Cardiac muscle cell (in vitro differentiated cells and primary cell): ENCODE measurements at regions not wholly inside any gene's neighbourhood (a gene's known extent, or its start where the extent isn't known, plus 50 kb on each side); places are given as distances from the start of the nearest gene placed in this dataset.

Source experiments
- DNase-seq, 2 donors: peaks; one replicate each; pipeline versions ENCODE4 v3.0.0 to v3.0.0-alpha.2; 2010 to 2017; ENCODE audit warnings: low read depth in 1 of 2, low spot score in 1 of 2
- H3K27ac ChIP-seq: fragments of 200-600 bp; sonication (generic); 2 replicates; pipeline ENCODE4 v1.5.1; 2016
- H3K27me3 ChIP-seq: fragments of 200-600 bp; sonication (generic); 2 replicates; pipeline ENCODE4 v1.6.0; 2016; ENCODE audit warnings: control low read depth
- H3K36me3 ChIP-seq: fragments of 200-600 bp; sonication (generic); 2 replicates; pipeline ENCODE4 v1.5.1; 2016; ENCODE audit warnings: control low read depth
- H3K4me1 ChIP-seq: fragments of 200-600 bp; sonication (generic); 2 replicates; pipeline ENCODE4 v1.8.1; 2017; ENCODE audit warnings: low read depth, mild to moderate bottlenecking, mixed run types
- H3K4me3 ChIP-seq: fragments of 200-600 bp; sonication (generic); 2 replicates; pipeline ENCODE4 v1.5.1; 2016; ENCODE audit warnings: mild to moderate bottlenecking
- H3K9me3 ChIP-seq: fragments of 200-600 bp; sonication (generic); 2 replicates; pipeline ENCODE4 v1.5.1; 2017; ENCODE audit warnings: low read depth, mild to moderate bottlenecking, control low read depth
- TF ChIP-seq, protein P1 (sequence below): IDR thresholded peaks from 2 replicates; pipeline ENCODE4 v1.5.1; 2012; ENCODE audit warnings: low read depth, mild to moderate bottlenecking, low read length

DNA sequence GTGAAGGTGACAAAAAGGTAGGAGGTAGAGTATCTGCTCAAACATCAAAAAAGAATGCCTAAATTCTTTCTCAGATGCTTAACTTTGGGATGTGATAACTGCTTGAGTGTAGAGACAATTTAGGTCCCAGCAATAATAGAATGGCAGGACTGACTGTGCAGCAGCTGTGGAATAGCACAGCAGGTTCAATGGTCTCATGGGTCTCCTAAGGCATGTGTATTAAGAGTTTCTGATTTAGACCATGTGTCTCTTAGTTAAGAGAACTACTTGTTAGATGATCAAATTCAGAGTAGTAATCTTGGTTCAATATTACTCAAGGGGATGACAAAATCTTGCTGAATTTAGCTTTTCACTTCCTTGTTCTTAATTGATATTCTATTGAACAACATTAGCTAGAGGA lies 72.0 kb downstream of the ALX1 start:
- H3K4me3 ChIP-seq = no peak overlapping the region
- TF ChIP-seq, protein P1, sequence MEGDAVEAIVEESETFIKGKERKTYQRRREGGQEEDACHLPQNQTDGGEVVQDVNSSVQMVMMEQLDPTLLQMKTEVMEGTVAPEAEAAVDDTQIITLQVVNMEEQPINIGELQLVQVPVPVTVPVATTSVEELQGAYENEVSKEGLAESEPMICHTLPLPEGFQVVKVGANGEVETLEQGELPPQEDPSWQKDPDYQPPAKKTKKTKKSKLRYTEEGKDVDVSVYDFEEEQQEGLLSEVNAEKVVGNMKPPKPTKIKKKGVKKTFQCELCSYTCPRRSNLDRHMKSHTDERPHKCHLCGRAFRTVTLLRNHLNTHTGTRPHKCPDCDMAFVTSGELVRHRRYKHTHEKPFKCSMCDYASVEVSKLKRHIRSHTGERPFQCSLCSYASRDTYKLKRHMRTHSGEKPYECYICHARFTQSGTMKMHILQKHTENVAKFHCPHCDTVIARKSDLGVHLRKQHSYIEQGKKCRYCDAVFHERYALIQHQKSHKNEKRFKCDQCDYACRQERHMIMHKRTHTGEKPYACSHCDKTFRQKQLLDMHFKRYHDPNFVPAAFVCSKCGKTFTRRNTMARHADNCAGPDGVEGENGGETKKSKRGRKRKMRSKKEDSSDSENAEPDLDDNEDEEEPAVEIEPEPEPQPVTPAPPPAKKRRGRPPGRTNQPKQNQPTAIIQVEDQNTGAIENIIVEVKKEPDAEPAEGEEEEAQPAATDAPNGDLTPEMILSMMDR = no peak
- no peaks in the 10 kb centered on the region for H3K27me3 ChIP-seq
- H3K4me1 ChIP-seq = peaks cover 31% of the 10 kb centered on the region
- DNase-seq = no peak
- H3K27ac ChIP-seq = peak overlapping the region; percentile 19
- no peaks in the 10 kb centered on the region for H3K36me3 ChIP-seq
- no peaks in the 10 kb centered on the region for H3K9me3 ChIP-seq

DNA sequence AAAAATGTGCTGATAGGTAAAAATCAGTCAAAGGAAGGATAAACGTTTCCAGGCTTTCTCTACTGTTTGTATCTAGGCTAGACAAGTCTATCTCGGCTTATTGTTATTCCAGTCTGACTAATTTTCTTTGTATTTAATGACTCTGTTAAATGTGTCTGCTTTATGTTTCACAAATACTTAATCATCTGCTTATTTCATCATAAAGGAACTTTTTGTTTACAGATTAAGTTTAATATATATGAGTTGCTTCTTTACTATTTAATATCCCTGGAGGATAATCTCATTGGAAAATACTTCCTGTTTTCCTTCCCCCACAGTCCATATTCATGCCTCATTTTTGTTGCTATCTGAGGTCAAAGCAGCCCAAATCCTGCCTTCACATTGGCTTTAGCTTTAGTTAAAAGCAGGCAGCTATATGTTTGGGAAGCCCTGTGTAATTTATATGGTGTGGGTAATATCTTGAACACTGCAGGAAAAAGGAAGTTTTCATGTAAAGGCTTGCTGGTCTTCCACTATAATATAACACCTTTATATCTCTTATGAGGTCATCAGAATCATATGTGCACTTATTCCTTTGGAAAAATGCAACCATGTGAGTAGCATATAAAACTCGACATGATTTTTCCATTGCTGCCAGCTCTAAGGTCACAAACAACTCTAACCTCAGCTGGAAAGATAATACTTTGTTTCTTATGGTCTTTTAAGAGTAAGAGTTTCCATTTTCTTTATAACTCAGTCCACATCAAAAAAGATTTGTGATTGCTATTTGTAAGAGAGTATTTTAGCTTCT lies 76.8 kb downstream of the ALX1 start:
- Histone ChIP-seq H3K4me3 (no peak overlapping the region), H3K9me3 (no peaks in the 10 kb centered on the region), H3K27me3 (no peaks in the 10 kb centered on the region), H3K4me1 (peaks cover 14% of the 10 kb centered on the region), H3K36me3 (no peaks in the 10 kb centered on the region), H3K27ac (no peak overlapping the region)
- TF ChIP-seq, protein P1 = no peak
- DNase-seq = no peak

DNA sequence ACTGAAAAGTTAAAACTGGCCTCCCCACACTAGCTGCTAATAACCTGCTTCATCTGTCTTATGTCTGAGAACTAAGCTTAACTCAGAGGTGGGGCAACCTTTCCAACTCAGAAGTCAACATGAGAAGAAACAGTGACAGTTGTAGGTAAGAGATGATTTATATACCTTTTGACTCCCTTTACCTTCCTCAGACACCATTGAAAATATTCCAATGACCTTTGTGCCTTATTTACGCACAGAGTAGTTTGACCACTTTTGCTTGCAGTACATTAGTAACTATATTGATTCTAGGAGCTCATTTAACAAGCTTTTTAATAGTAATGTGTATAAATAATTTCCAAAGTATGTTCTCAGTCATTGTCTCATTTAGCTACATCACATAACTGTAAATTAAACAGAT lies 77.6 kb downstream of the ALX1 start:
- H3K36me3 ChIP-seq = no peaks in the 10 kb centered on the region
- DNase-seq = no peak
- H3K27me3 ChIP-seq = no peaks in the 10 kb centered on the region
- H3K27ac ChIP-seq = no peak overlapping the region
- H3K4me3 ChIP-seq = no peak overlapping the region
- H3K4me1 ChIP-seq = peaks cover 14% of the 10 kb centered on the region
- no peaks in the 10 kb centered on the region for H3K9me3 ChIP-seq
- TF ChIP-seq, protein P1 = no peak

DNA sequence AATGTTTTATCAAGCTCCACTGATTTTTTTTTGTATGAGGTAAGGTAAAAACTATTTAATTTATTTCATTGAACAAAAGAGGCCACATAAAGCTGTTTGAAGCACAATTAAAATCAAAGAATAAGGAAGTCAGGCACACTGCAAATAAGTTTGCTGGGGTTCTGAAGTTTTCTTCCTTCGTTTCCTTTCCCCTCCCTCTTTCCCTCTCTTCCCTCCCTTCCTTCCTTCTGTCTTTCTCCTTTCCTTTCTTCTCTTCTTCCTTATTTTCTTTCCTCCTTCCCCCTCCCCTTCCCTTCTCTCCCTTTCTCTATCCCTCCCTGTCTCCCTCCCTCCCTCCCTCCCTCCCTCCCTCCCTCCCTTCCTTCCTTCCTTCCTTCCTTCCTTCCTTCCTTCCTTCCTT lies 78.7 kb downstream of the ALX1 start:
- Histone ChIP-seq H3K4me1 (peaks cover 14% of the 10 kb centered on the region), H3K9me3 (no peaks in the 10 kb centered on the region), H3K4me3 (no peak overlapping the region), H3K36me3 (no peaks in the 10 kb centered on the region), H3K27me3 (no peaks in the 10 kb centered on the region), H3K27ac (no peak overlapping the region)
- TF ChIP-seq, protein P1 = no peak
- no peak for DNase-seq

DNA sequence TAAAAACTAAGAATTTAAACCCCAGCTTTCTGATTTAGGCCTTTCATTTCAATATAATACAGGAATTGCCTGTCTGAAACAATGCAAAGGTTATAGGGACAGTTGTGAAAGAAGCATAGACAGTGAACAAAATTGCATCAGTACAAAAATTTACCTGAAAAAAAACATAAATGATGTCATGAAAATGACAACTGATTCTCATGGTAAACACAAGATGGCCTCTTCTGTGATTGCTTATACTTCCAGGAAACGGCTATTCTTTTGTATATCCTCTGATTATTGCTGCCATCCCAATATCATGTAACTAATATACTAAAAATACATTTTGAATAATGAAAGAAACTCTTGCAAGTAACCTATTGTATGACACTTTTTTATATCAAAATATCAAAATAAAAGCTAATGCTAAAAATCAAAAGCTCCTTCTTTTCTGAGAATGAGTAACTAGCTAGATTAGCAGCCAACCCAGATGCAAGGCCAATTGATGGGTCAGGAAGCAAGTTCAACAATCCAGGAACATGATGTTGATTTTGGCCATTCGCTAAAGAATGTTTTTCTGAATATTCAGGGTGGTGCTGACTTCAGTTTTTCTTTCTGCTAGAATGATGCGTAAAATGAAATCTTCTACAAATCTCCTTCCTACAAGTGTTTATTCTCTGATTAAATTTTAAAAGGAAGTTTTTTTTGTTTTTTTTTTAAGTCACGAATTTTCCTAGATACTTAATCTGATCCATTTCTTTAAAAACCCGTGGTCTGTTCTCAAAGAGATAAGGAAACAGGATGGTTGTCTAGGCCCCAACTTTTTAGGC lies 83.6 kb downstream of the ALX1 start:
- no peak for DNase-seq
- TF ChIP-seq, protein P1 = no peak
- Histone ChIP-seq H3K36me3 (no peaks in the 10 kb centered on the region), H3K27me3 (no peaks in the 10 kb centered on the region), H3K9me3 (no peaks in the 10 kb centered on the region), H3K4me3 (no peak overlapping the region), H3K4me1 (no peaks in the 10 kb centered on the region), H3K27ac (no peak overlapping the region)
